ENCODE measurements at regions not wholly inside any gene's neighbourhood (a gene's known extent, or its start where the extent isn't known, plus 50 kb on each side); places are given as distances from the start of the nearest gene placed in this dataset.

DNA sequence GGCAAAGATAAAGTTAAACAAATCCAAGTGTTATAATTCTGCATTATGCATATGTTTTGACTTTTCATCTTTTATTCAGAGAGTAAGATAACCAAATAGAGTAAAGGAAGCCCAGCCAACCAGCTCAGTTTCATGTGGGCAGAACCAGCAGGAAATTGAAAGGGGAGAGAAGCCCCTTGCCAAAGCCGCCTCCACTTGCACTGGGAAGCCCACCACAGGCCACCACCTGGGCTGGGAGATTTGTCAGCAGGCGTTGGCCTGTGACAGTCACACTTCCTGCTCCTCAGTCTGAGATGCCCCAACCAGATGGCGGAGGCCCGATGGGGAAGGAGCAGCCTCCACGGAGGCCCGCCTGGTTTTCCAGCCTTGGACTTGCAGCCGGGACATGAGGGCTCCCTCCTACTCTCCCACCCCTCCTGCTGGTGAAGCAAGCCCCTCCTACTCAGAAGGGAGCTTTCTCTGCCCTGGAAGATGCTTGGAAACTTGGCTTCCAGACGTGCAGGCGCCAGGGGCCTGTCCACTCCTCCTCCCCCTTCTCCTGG, 166.8 kb upstream of the SULF2 start:
- Mint-ChIP-seq H3K9me3 (ENCODE audit: low read depth) (no peaks in the 10 kb centered on the region), H3K4me3 (no peak overlapping the region), H3K36me3 (no peaks in the 10 kb centered on the region), H3K27me3 (peaks cover 2% of the 10 kb centered on the region), H3K27ac (no peak overlapping the region), H3K4me1 (ENCODE audit: low read depth) (no peaks in the 10 kb centered on the region)

DNA sequence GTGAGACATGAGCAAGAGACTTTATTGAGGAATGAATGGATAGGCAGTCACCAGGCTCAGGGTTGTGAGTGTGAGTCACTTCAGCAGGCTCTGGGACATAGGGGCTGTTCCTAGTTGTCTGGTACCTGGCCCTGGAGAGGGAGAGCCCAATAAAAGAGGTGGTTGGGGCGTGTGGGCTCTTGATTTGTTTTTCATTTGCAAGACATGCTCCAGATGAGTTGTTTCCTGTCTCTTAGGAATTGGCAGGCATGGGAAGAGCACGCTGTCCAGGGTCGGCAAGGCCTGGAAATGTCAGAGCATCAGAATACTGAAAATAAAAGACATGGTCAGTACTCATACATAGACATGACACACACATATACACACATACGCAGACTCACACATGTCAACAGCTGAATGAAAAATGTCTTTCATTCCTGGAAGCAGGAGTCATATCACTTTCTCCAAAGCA, 166.3 kb upstream of the SULF2 start:
- Mint-ChIP-seq H3K27ac (no peak overlapping the region), H3K36me3 (no peaks in the 10 kb centered on the region), H3K27me3 (peaks cover 2% of the 10 kb centered on the region), H3K4me1 (ENCODE audit: low read depth) (no peaks in the 10 kb centered on the region), H3K9me3 (ENCODE audit: low read depth) (no peaks in the 10 kb centered on the region), H3K4me3 (no peak overlapping the region)

DNA sequence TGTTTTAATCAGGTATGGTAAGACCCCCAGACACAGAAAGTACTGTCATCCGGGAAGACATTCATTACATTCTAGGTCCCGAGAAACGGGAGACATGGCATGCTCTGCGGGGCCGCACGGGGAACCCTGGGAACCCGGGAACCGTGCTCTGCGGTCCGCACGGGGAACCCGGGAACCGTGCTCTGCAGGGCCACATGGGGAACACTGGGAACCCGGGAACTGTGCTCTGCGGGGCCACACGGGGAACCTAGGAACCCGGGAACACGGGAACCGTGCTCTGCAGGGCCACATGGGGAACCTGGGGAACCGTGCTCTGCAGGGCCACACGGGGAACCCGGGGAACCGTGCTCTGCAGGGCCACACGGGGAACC, 165.6 kb upstream of the SULF2 start:
- Mint-ChIP-seq H3K4me1 (ENCODE audit: low read depth) (no peaks in the 10 kb centered on the region), H3K27me3 (peaks cover 2% of the 10 kb centered on the region), H3K36me3 (no peaks in the 10 kb centered on the region), H3K4me3 (no peak overlapping the region), H3K27ac (no peak overlapping the region), H3K9me3 (ENCODE audit: low read depth) (no peaks in the 10 kb centered on the region)

DNA sequence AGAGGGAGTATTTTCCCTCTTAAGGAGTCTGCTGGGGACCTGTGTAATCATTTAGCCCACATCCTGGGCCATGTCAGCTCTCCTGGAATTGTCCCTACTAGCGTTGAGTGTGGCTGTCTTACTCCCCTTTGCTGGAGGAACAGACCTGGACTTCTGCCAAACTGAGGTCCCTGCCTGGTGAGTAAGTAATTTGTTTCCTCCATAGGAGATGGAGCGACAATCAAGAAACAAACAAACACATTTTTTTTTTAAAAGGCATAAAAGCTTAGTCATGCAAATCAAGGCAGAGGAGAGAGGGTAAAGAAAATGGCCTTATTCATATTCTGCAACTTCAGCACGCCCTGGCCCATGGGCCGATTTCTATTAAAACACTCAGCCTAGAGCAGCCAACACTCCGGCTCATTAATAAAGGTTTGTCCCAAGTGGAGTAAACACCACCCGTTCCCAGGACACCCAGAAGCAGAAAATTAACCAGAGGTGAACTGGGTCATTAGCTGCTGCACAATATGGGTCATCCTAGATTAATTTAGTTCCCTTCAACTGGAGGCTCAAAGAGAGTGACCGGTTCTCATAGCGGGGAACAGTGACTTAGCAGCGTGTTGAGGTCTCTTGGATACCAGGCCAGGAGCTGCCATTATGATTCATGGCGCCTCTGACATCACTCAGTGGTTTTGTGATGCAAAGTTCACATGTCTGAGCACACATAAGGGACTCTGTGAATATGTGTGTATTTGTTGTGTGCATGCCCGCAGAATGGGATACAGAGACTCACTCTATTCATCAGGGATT, 165.0 kb upstream of the SULF2 start:
- Mint-ChIP-seq H3K9me3 (ENCODE audit: low read depth) (no peaks in the 10 kb centered on the region), H3K4me3 (no peak overlapping the region), H3K36me3 (no peaks in the 10 kb centered on the region), H3K27ac (no peak overlapping the region), H3K27me3 (peaks cover 2% of the 10 kb centered on the region), H3K4me1 (ENCODE audit: low read depth) (no peaks in the 10 kb centered on the region)

DNA sequence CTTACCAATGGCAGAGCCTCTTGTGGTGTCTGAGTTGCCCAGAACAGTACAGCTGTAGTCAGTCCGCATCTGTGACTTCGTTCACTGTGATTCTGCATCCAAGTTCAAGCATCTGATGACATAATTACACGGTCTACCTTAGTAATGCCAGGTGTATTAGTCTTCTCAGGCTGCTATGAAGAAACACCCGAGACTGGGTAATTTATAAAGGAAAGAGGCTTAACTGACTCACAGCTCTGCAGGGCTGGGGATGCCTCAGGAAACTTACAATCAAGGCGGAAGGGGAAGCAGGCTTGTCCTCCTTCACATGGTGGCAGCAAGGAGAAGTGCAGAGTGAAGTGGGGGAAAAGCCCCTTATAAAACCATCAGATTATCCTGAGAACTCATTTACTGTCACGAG, 163.9 kb upstream of the SULF2 start:
- peaks cover 2% of the 10 kb centered on the region for H3K27me3 Mint-ChIP-seq
- H3K9me3 Mint-ChIP-seq (ENCODE audit: low read depth), result no peaks in the 10 kb centered on the region
- no peaks in the 10 kb centered on the region for H3K4me1 Mint-ChIP-seq (ENCODE audit: low read depth)
- H3K36me3 Mint-ChIP-seq, result no peaks in the 10 kb centered on the region
- H3K27ac Mint-ChIP-seq, result no peak overlapping the region
- no peak overlapping the region for H3K4me3 Mint-ChIP-seq

DNA sequence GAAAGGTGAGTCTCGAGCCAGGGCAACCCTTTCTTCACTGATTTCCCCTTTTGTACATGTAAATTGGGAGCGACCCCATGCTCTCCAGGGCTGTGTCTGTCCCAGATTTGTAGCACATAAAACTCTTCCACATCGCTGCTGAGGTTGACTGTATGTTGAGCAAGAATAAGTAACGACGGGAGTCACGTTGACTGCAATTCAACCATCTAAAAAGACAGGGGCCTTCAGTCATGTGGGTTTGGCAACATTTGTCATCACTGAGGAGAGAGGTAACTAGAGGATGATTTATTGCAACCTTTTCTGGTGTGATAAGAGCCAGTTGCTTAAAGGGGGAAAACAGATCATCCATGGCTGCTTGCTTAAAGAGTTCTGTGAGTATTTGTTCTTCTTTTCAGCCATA, 159.4 kb upstream of the SULF2 start:
- no peaks in the 10 kb centered on the region for H3K4me1 Mint-ChIP-seq (ENCODE audit: low read depth)
- H3K27ac Mint-ChIP-seq, result no peak overlapping the region
- no peaks in the 10 kb centered on the region for H3K36me3 Mint-ChIP-seq

DNA sequence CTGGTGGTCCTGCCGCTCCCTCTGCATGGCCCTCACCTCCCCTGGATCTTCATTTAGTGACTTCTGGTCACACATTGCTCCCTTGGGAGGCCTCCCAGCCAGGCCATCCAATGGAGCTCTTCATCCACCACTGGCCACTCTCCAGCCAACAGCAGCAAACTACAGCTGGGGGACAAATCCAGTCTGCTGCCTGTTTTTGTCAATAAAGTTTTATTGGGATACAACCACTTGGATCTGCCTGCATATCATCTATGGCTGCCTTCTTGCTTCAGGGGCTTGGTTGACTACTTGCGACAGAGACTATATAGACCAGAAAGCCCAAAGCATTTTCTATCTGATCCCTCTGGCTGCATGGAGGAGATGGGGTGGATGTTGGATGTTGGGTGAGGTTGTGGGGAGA, 156.6 kb upstream of the SULF2 start:
- Mint-ChIP-seq H3K9me3 (ENCODE audit: low read depth) (no peaks in the 10 kb centered on the region), H3K4me3 (no peak overlapping the region), H3K27ac (no peak overlapping the region)

More for the DNA sequence above, 159.4 kb upstream of the SULF2 start:
- Mint-ChIP-seq H3K9me3 (ENCODE audit: low read depth) (no peaks in the 10 kb centered on the region), H3K27me3 (no peaks in the 10 kb centered on the region), H3K4me3 (no peak overlapping the region)

DNA sequence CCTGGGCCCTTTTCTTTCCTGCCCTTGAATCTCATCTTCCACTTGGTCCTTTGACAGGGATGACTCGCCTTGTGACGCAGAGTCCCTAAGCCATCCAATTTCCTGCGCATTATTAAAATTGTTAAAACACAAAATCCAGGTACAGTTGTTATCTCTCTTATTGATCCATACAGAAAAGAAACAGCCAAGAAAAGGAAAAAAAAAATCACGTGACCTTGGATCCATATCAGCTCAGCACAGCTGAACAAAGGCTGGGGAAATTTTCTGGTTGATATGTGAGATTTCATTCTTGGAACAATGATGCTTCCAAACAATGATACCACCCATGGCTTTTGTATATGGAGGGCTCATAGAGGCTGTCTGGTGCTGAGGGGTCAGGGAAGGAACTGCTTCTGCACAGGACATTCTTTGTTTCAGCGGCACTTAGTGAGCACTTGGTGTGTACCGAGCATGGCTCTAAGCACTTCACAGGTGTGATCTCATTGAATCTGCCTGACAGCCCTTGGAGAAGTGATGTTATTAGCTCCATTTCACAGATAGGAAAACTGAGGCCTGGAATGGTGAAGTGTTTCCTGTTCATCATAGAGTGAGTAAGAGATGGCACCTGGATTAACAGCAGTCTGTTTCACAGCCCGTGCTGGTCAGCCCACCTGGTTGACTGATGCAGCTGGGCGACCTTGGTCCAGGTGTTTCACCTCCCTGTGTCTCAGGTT, 155.0 kb upstream of the SULF2 start:
- H3K4me1 Mint-ChIP-seq (ENCODE audit: low read depth), result no peaks in the 10 kb centered on the region
- H3K9me3 Mint-ChIP-seq (ENCODE audit: low read depth), result no peaks in the 10 kb centered on the region
- no peak overlapping the region for H3K27ac Mint-ChIP-seq
- peaks cover 5% of the 10 kb centered on the region for H3K27me3 Mint-ChIP-seq
- H3K36me3 Mint-ChIP-seq, result no peaks in the 10 kb centered on the region
- H3K4me3 Mint-ChIP-seq, result no peak overlapping the region

More for the DNA sequence above, 156.6 kb upstream of the SULF2 start:
- Mint-ChIP-seq H3K27me3 (peaks cover 3% of the 10 kb centered on the region), H3K4me1 (ENCODE audit: low read depth) (no peaks in the 10 kb centered on the region), H3K36me3 (no peaks in the 10 kb centered on the region)

DNA sequence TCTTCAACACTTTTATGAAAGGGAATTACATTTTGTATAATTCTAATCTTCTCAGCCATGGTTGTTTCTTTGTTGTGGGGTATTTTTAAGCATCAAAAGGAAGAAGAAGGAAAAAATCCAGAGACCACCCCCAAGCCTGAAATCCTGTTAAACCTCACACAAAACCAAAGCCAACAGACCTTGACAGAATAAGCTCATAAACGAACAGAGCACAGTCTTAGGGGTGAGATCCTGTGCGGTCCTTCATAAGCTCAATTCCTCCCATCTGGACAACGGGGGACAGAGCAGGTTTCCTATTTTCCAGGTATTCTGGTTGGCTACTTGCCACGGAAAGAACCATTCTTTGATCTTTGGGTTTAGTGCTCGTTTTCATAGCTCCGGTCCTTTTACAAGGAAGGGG, 151.3 kb upstream of the SULF2 start:
- H3K4me3 Mint-ChIP-seq, result no peak overlapping the region
- no peaks in the 10 kb centered on the region for H3K9me3 Mint-ChIP-seq (ENCODE audit: low read depth)
- H3K4me1 Mint-ChIP-seq (ENCODE audit: low read depth), result no peaks in the 10 kb centered on the region
- peaks cover 7% of the 10 kb centered on the region for H3K27me3 Mint-ChIP-seq
- no peak overlapping the region for H3K27ac Mint-ChIP-seq
- H3K36me3 Mint-ChIP-seq, result no peaks in the 10 kb centered on the region

DNA sequence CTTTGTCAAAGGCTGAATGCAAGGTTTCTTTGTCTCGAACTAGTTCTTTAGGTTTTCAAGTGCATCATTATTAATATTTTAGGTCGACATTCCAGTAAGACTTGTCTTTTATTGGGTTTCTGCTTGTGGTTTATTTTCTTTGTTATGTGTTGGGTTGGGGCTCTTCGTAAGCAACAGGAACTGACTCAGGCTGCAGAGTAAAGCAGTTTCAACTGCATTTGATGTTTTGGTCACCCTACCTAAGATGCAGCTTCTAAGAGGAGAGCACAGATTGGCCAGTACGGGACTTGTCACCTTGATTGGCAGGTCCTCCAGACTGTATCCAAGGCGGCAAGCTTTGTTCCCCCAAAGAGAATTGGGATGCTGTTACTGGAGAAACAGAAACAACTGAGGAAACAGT, 149.5 kb upstream of the SULF2 start:
- Mint-ChIP-seq H3K4me3 (no peak overlapping the region), H3K4me1 (ENCODE audit: low read depth) (no peaks in the 10 kb centered on the region), H3K27ac (no peak overlapping the region), H3K9me3 (ENCODE audit: low read depth) (no peaks in the 10 kb centered on the region), H3K27me3 (peaks cover 10% of the 10 kb centered on the region), H3K36me3 (no peaks in the 10 kb centered on the region)

DNA sequence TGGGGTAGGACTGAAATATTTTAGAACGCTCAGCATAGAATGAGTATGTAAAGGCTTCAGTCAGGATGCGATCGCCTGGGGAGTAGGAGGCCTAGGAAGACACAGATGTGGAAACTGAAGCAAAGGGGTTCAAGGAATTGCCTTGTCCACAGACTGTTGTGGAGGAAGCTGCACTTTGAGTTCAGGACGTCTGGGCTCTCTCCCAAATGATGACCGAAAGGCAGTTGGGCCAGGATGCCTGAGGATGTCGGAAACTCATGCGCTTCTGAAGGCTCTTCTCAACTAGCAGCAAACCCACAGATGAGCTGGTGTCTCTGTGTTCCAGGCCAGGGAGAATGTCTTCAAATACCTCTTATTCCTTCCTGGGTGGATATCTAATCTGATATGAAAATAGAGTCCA, 146.2 kb upstream of the SULF2 start:
- Mint-ChIP-seq H3K9me3 (ENCODE audit: low read depth) (no peaks in the 10 kb centered on the region), H3K4me3 (no peak overlapping the region), H3K27me3 (peaks cover 6% of the 10 kb centered on the region), H3K36me3 (no peaks in the 10 kb centered on the region), H3K27ac (no peak overlapping the region), H3K4me1 (ENCODE audit: low read depth) (no peaks in the 10 kb centered on the region)

DNA sequence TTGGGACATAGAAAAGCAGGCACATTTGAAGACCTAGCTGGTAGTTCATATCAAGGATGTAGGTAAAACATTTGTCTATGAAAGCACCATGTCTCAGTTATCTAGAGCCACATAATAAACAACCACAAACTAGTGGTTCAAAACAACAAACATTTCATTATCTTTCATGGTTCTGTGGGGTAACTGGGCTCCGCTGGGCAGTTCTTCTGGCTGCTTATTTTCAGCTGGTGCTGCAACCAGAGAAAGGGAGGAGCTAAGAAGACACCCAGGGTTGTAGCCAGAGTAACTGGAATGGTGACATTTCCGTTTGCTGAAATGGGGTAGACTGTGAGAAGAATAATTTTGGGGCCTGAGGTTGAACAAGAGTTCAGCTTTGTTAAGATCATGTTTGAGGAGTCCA, 145.7 kb upstream of the SULF2 start:
- H3K4me1 Mint-ChIP-seq (ENCODE audit: low read depth), result no peaks in the 10 kb centered on the region
- no peaks in the 10 kb centered on the region for H3K36me3 Mint-ChIP-seq
- H3K9me3 Mint-ChIP-seq (ENCODE audit: low read depth), result no peaks in the 10 kb centered on the region
- H3K4me3 Mint-ChIP-seq, result no peak overlapping the region
- peaks cover 5% of the 10 kb centered on the region for H3K27me3 Mint-ChIP-seq
- no peak overlapping the region for H3K27ac Mint-ChIP-seq

DNA sequence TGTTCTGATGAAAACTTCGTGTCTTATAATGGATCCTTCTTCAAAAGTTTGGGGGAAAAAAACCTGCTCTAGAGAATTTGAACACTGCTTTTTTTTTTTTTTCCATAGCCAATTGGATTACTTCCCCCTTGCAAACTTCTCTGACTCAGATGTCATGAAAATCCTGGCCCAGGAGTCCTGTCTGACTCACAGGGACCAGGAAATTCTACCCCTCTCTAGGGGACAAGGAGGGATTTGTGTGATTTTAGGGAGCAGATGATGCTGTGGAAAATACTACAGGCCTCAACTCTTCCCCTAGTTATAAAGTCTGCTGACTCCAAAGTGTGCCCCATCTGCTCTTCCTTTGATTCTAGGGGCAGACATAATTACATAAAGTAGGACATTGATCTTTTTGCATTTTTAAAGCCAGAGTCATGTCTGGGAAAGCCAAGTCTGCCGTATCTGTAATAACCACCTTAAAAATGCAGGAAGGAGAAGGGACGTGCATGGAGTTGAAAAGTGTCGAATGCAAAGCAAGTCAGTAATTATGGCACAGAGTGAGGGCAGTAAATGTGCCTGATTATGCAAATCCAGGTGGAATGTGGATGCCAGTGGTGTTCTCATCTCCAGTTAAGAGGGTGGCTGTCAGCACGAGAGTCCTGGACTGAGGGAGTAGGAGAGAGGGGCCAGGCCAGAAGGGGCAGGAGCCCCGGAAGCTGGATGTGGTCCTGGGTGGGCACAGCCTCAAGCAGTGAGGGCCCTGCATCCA, 144.3 kb upstream of the SULF2 start:
- H3K27ac Mint-ChIP-seq, result no peak overlapping the region
- H3K36me3 Mint-ChIP-seq, result no peaks in the 10 kb centered on the region
- peaks cover 5% of the 10 kb centered on the region for H3K27me3 Mint-ChIP-seq
- H3K4me1 Mint-ChIP-seq (ENCODE audit: low read depth), result no peaks in the 10 kb centered on the region
- H3K9me3 Mint-ChIP-seq (ENCODE audit: low read depth), result no peaks in the 10 kb centered on the region
- H3K4me3 Mint-ChIP-seq, result no peak overlapping the region

DNA sequence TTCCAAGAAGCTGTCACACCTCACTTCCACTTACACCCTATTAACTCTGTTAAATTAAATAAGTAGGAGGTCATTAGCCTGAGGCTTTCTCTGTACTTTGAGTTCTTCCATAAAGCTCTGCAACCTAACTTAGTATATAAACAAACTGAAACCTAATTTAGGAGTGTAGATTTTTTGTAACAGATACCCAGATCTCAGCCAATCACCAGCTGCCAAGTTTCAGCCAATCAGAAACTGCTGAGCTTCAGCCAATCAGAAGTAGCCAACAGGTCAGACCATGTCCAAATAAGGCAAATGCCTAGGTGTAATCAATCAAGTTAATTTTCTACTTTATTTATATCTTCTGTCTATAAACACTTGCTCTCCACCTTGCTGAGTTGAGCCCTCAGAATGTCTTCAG, 142.7 kb upstream of the SULF2 start:
- H3K9me3 Mint-ChIP-seq (ENCODE audit: low read depth), result no peaks in the 10 kb centered on the region
- H3K27ac Mint-ChIP-seq, result no peak overlapping the region
- H3K4me1 Mint-ChIP-seq (ENCODE audit: low read depth), result no peaks in the 10 kb centered on the region
- H3K36me3 Mint-ChIP-seq, result no peaks in the 10 kb centered on the region
- peaks cover 9% of the 10 kb centered on the region for H3K27me3 Mint-ChIP-seq
- H3K4me3 Mint-ChIP-seq, result no peak overlapping the region

DNA sequence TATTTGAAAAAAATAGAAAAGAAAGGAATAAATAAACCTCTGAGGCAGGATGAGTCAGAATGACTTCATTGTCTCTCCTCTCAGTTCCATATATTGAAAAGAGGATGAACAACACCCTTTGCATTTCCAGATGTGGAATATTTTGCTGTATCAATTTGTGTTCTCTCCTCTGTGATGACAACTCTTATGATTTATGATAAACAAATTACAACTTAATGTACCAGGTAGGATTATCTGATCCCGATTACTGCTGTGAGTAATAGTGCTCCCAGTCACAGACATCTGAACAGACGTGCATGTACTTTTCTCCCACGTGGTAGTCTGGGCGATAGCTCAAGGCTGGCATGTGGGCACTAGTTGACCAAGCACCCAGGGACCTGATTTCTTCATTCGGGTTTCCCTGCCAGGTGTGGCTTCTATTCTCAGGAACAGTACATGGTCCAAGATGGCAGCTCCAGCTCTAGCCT, 142.1 kb upstream of the SULF2 start:
- H3K9me3 Mint-ChIP-seq (ENCODE audit: low read depth), result no peaks in the 10 kb centered on the region
- H3K4me3 Mint-ChIP-seq, result no peak overlapping the region
- no peak overlapping the region for H3K27ac Mint-ChIP-seq
- H3K4me1 Mint-ChIP-seq (ENCODE audit: low read depth), result no peaks in the 10 kb centered on the region
- H3K27me3 Mint-ChIP-seq, result peaks cover 9% of the 10 kb centered on the region
- no peaks in the 10 kb centered on the region for H3K36me3 Mint-ChIP-seq

Measured in activated naive CD8-positive, alpha-beta T cell (primary cell).